GM23248 (cell line): ENCODE measurements at regions not wholly inside any gene's neighbourhood (a gene's known extent, or its start where the extent isn't known, plus 50 kb on each side); places are given as distances from the start of the nearest gene placed in this dataset.

Experiments used
- EZH2 ChIP-seq: fragments of 200-600 bp; sonication (generic); IDR thresholded peaks from 2 replicates; pipeline ENCODE4 v1.6.1; 2018; ENCODE audit warnings: antibody characterized with exemption, mild to moderate bottlenecking; ENCODE audit not compliant: insufficient read depth, poor library complexity, severe bottlenecking
- EZH2phosphoT487 ChIP-seq: fragments of 200-600 bp; sonication (generic); IDR thresholded peaks from 2 replicates; pipeline ENCODE4 v1.6.1; 2018; ENCODE audit warnings: antibody characterized with exemption, moderate library complexity, mild to moderate bottlenecking, low read depth; ENCODE audit not compliant: insufficient read depth

- TF ChIP-seq EZH2phosphoT487 (no peak), EZH2 (no peak)
Measured at GRCh38 chr6:44020664-44021425, 106.4 kb downstream of the MRPL14 start.
